Stimulated activated CD4-positive, alpha-beta T cell treated with anti-CD3 and anti-CD28 coated beads, Interleukin-2, amount 100 ng/mL, for 4 hours (primary cell): ENCODE measurements at regions not wholly inside any gene's neighbourhood (a gene's known extent, or its start where the extent isn't known, plus 50 kb on each side); places are given as distances from the start of the nearest gene placed in this dataset.

Source experiments
- DNase-seq: peaks from one replicate; pipeline ENCODE4 v3.0.0-alpha.2; 2020; ENCODE audit warnings: low read depth

GRCh38 chr21:43302062-43302700, 124.8 kb downstream of the SIK1 start:
- DNase-seq = no peak

- DNase-seq = no peak
Measured at GRCh38 chr21:43301409-43302061, 125.4 kb downstream of the SIK1 start.

GRCh38 chr21:43300496-43301408, 126.2 kb downstream of the SIK1 start:
- DNase-seq = no peak

GRCh38 chr21:43299441-43300277, 127.3 kb downstream of the SIK1 start:
- no peak for DNase-seq

- DNase-seq = no peak
Measured at GRCh38 chr21:43298546-43299440, 128.1 kb downstream of the SIK1 start.

GRCh38 chr21:43297989-43298388, 128.9 kb downstream of the SIK1 start:
- no peak for DNase-seq

- no peak for DNase-seq
Measured at GRCh38 chr21:43297391-43297981, 128.7 kb downstream of the CRYAA start.

GRCh38 chr21:43295066-43295958, 126.5 kb downstream of the CRYAA start:
- DNase-seq = no peak

- no peak for DNase-seq
Measured at GRCh38 chr21:43294194-43294902, 125.5 kb downstream of the CRYAA start.

- no peak for DNase-seq
Measured at GRCh38 chr21:43292866-43293142, 124.0 kb downstream of the CRYAA start.

GRCh38 chr21:43292041-43292865, 123.4 kb downstream of the CRYAA start:
- DNase-seq = no peak

- no peak for DNase-seq
Measured at GRCh38 chr21:43291347-43291950, 122.6 kb downstream of the CRYAA start.

- no peak for DNase-seq
Measured at GRCh38 chr21:43290421-43291346, 121.9 kb downstream of the CRYAA start.

GRCh38 chr21:43289966-43290365, 121.2 kb downstream of the CRYAA start:
- DNase-seq = no peak

GRCh38 chr21:43289442-43289841, 120.6 kb downstream of the CRYAA start:
- DNase-seq = no peak
